ENCODE measurements at regions not wholly inside any gene's neighbourhood (a gene's known extent, or its start where the extent isn't known, plus 50 kb on each side); places are given as distances from the start of the nearest gene placed in this dataset.

DNA sequence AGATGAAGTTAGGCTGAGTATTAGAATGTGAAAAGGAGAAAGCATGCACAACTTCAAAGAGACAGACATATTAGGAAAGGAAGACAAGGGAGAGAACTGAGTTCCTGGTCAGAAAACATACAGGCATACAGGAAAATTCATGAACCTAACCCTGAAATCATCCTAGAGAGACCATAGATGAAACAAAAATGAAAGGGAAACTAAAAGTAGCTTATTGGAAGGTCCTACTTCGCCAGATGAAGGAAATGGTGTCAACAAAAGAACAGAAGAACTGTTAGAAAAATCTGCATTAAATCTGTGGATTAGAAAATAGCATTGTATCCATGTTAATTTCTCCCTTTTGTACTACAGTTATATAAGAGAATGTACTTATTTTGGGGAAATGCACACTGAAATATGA, 169.0 kb upstream of the UFM1 start:
- POLR2A ChIA-PET: interaction anchor here (0.6 kb wide), 1 partner anchor 176 kb away, joined by 4 read pairs; no protein-coding TSS in a partner anchor
- Histone ChIP-seq H3K4me2 (ENCODE audit: low read length) (no peak overlapping the region), H3K4me1 (ENCODE audit: insufficient read depth, low read length, poor library complexity, severe bottlenecking) (no peaks in the 10 kb centered on the region), H3K9me3 (ENCODE audit: low read length) (no peaks in the 10 kb centered on the region), H3K79me2 (ENCODE audit: insufficient read depth, low read depth, low read length) (no peaks in the 10 kb centered on the region), H3K9me2 (ENCODE audit: insufficient read depth, low read length) (no peaks in the 10 kb centered on the region), H3K36me3 (ENCODE audit: insufficient read depth, low read length) (no peaks in the 10 kb centered on the region), H3K27ac (ENCODE audit: low read depth, low read length, poor library complexity, severe bottlenecking) (no peak overlapping the region), H2AFZ (ENCODE audit: low read length) (peak overlapping the region; percentile 47; the same call in 1 of the 2 replicates), H3K4me3 (ENCODE audit: low read depth, low read length, poor library complexity, severe bottlenecking) (no peak overlapping the region), H4K20me1 (ENCODE audit: insufficient read depth, low read length) (no peaks in the 10 kb centered on the region)
- TF ChIP-seq, protein P1, sequence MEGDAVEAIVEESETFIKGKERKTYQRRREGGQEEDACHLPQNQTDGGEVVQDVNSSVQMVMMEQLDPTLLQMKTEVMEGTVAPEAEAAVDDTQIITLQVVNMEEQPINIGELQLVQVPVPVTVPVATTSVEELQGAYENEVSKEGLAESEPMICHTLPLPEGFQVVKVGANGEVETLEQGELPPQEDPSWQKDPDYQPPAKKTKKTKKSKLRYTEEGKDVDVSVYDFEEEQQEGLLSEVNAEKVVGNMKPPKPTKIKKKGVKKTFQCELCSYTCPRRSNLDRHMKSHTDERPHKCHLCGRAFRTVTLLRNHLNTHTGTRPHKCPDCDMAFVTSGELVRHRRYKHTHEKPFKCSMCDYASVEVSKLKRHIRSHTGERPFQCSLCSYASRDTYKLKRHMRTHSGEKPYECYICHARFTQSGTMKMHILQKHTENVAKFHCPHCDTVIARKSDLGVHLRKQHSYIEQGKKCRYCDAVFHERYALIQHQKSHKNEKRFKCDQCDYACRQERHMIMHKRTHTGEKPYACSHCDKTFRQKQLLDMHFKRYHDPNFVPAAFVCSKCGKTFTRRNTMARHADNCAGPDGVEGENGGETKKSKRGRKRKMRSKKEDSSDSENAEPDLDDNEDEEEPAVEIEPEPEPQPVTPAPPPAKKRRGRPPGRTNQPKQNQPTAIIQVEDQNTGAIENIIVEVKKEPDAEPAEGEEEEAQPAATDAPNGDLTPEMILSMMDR (conservative IDR thresholded peaks at IDR 0.05; ENCODE audit: low read length): no peak
- TF ChIP-seq EZH2phosphoT487 (IDR thresholded peaks at IDR 0.05; ENCODE audit: borderline replicate concordance, low read depth, low read length): no peak
- CTCF ChIA-PET (ENCODE audit: unreplicated experiment): no interaction called here
- no peak for DNase-seq (ENCODE audit: low spot score)
- no TSS peak for BruUV-seq (replicated peaks)
- intact Hi-C loops (cut with micrococcal nuclease; ENCODE audit: unreplicated experiment): no loop called here

DNA sequence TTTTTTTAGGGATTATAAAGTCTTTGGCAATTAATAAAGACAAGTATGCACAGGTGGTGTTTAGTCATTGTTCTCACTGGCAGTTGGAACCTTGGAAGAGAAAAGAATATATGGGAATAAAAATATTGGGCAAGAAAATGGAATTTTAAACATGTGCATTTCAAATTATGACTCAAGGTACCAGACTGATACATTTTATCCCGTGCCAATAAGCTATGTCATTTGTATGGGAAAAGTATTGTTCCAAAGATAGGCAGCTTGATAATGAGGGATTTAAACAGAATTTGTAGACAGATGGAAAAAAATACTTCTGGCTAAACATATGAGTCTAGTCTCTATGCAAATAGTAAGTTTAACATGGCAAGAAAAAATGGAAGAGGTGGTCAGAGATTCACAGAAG, 169.5 kb upstream of the UFM1 start:
- no peak overlapping the region for H2AFZ ChIP-seq (ENCODE audit: low read length)
- TF ChIP-seq, protein P1 (conservative IDR thresholded peaks at IDR 0.05; ENCODE audit: low read length): no peak
- TF ChIP-seq EZH2phosphoT487 (IDR thresholded peaks at IDR 0.05; ENCODE audit: borderline replicate concordance, low read depth, low read length): no peak
- H3K36me3 ChIP-seq (ENCODE audit: insufficient read depth, low read length): no peaks in the 10 kb centered on the region
- no peak for DNase-seq (ENCODE audit: low spot score)
- no peaks in the 10 kb centered on the region for H3K9me3 ChIP-seq (ENCODE audit: low read length)
- no peaks in the 10 kb centered on the region for H3K79me2 ChIP-seq (ENCODE audit: insufficient read depth, low read depth, low read length)
- no peak overlapping the region for H3K27ac ChIP-seq (ENCODE audit: low read depth, low read length, poor library complexity, severe bottlenecking)
- H3K9me2 ChIP-seq (ENCODE audit: insufficient read depth, low read length): no peaks in the 10 kb centered on the region
- no peak overlapping the region for H3K4me3 ChIP-seq (ENCODE audit: low read depth, low read length, poor library complexity, severe bottlenecking)
- H3K4me1 ChIP-seq (ENCODE audit: insufficient read depth, low read length, poor library complexity, severe bottlenecking): no peaks in the 10 kb centered on the region
- no TSS peak for BruUV-seq (replicated peaks)
- ChIA-PET POLR2A (interaction anchor here (0.6 kb wide), 1 partner anchor 176 kb away, joined by 4 read pairs; no protein-coding TSS in a partner anchor), CTCF (ENCODE audit: unreplicated experiment) (no interaction called here)
- H4K20me1 ChIP-seq (ENCODE audit: insufficient read depth, low read length): no peaks in the 10 kb centered on the region
- intact Hi-C loops (cut with micrococcal nuclease; ENCODE audit: unreplicated experiment): no loop called here
- no peak overlapping the region for H3K4me2 ChIP-seq (ENCODE audit: low read length)

DNA sequence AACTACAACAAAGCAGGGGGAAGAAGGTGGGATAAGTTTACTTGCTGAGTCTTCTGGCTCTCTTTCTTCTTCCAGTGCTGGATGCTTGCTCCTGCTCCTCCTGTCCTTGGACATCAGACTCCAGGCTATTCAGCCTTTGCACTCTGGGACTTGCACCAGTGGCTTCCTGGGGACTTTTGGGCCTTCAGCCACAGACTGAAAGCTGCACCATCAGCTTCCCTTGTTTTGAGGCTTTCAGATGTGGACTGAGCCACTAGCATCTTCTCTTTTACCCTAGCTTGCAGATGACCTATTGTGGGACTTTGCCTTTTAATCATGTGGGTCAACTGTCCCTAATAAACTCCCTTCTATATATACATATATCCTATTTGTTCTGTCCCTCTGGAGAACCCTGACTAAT, 173.0 kb upstream of the UFM1 start:
- Histone ChIP-seq H4K20me1 (ENCODE audit: insufficient read depth, low read length) (no peaks in the 10 kb centered on the region), H3K4me3 (ENCODE audit: low read depth, low read length, poor library complexity, severe bottlenecking) (no peak overlapping the region), H3K4me2 (ENCODE audit: low read length) (no peak overlapping the region), H3K36me3 (ENCODE audit: insufficient read depth, low read length) (no peaks in the 10 kb centered on the region), H3K9me3 (ENCODE audit: low read length) (no peaks in the 10 kb centered on the region), H3K27ac (ENCODE audit: low read depth, low read length, poor library complexity, severe bottlenecking) (no peak overlapping the region), H3K9me2 (ENCODE audit: insufficient read depth, low read length) (no peaks in the 10 kb centered on the region), H2AFZ (ENCODE audit: low read length) (no peak overlapping the region), H3K4me1 (ENCODE audit: insufficient read depth, low read length, poor library complexity, severe bottlenecking) (no peaks in the 10 kb centered on the region), H3K79me2 (ENCODE audit: insufficient read depth, low read depth, low read length) (no peaks in the 10 kb centered on the region)
- intact Hi-C loops (cut with micrococcal nuclease; ENCODE audit: unreplicated experiment): no loop called here
- BruUV-seq (replicated peaks): no TSS peak
- ChIA-PET POLR2A (no interaction called here), CTCF (ENCODE audit: unreplicated experiment) (no interaction called here)
- TF ChIP-seq, protein P1 (conservative IDR thresholded peaks at IDR 0.05; ENCODE audit: low read length): no peak
- TF ChIP-seq EZH2phosphoT487 (IDR thresholded peaks at IDR 0.05; ENCODE audit: borderline replicate concordance, low read depth, low read length): no peak
- no peak for DNase-seq (ENCODE audit: low spot score)

Data from OCI-LY7 (cell line).